ENCODE measurements at regions not wholly inside any gene's neighbourhood (a gene's known extent, or its start where the extent isn't known, plus 50 kb on each side); places are given as distances from the start of the nearest gene placed in this dataset.
"Not testable (repeated sequence)": the region's sequence is repeated elsewhere in the genome, so short reads cannot be mapped to it uniquely, and the experiment has no call there.

DNA sequence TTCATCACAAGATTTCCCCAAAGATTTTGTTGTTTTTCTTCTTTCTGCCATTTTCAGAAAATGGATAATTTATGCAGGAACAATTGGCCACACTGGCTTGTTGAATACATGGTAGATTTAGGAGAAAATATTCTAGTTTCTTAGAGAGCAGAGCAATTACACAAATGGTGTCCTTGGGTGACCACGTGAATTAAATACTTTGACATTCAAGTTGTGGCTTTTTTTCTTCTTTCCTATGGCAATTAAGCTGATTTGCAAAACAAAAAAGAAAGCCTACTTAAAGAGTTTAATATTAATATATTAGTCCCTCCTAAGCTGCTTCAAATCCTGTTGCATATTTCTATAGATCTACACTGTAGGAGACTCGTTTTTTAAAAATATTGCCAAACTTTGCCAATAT is 133.0 kb upstream of the HTR2C start:
- DNase-seq, result no peak

GRCh38 chrX:114451397-114451796 is 132.5 kb upstream of the HTR2C start:
- DNase-seq, result no peak

DNA sequence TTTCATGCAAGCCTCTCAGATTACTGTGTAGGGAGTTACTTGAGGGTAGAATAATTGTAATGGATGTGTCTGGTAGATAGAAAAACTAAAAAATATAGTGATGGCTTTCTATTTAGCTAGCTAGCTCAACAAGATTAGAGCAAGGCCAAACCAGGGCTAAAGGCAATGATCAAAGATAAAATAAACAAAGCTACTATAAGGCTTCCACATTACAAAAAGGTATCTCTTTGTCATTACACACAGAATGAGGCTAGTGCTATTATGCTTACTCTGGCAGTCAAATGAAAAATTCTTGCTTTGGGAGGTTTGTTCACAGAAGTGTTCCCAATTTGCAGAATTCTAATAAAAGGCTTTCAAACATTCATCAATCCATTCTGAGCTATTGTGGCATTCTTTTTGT is 121.6 kb upstream of the HTR2C start:
- no peak for DNase-seq

DNA sequence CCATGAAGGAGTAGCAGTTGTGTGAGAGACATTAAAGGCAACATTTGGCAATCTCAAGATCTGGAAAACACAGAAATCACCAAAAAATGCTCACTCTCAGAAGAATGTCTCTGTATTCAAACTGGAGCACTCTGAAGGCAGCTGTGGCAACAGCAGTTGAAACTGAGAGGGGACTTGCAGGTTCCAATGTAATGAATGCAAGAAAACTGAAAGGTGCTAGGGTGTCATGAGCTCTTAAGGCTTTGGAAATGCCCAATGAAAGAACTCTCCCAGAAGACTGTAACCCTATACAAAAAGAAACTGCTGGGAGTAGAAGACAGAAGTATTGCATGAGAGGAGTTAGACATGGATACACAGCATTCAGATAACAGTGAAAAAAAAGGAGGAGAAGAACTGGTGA is 118.2 kb upstream of the HTR2C start:
- DNase-seq, result no peak

DNA sequence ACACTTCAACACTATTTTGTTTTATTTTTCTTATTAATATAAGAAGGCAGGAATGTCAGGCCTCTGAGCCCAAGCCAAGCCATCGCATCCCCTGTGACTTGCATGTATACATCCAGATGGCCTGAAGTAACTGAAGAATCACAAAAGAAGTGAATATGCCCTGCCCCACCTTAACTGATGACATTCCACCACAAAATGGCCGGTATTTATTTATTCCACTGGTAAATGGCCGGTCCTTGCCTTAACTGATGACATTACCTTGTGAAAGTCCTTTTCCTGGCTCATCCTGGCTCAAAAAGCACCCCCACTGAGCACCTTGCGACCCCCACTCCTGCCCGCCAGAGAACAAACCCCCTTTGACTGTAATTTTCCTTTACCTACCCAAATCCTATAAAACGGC is 111.9 kb upstream of the HTR2C start:
- DNase-seq, result not testable (repeated sequence)

- no peak for DNase-seq
Measured at GRCh38 chrX:114472788-114473187, 111.1 kb upstream of the HTR2C start.

GRCh38 chrX:114500622-114501021 is 83.3 kb upstream of the HTR2C start:
- DNase-seq, result no peak

DNA sequence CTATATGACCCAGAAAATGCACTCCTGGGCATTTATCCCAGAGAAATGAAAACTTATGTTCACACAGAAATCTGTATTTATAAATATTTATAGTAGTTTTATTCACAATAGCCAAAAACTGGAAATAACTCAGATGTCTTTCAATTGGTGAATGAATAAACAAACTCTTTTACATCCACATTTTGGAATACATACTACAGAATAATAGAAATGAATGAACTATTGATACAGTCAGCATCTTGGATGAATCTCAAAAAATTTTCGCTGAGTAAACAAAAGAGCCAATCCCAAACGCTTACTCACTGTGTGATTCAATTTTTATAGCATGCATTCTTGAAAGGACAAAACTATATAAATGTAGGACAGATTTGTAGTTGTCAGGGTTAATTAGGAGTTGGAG is 75.1 kb upstream of the HTR2C start:
- no peak for DNase-seq

DNA sequence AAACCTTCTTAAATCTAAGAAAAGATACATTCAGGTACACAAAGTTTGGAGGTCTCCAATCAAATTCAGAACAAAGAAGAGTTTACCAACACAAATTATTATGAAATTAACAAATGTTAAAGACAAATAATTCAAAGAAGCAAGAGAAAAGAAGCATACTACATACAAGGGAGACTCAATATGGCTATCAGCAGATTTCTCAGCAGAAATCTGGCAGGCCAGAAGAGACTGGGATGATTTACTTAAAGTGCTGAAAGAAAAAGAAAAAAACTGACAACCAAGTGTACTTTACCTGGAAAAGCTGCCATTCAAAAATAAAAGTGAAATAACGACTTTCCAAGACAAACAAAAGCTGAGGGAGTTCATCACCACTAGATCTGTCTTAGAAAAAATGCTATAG is 64.4 kb upstream of the HTR2C start:
- DNase-seq, result no peak

DNA sequence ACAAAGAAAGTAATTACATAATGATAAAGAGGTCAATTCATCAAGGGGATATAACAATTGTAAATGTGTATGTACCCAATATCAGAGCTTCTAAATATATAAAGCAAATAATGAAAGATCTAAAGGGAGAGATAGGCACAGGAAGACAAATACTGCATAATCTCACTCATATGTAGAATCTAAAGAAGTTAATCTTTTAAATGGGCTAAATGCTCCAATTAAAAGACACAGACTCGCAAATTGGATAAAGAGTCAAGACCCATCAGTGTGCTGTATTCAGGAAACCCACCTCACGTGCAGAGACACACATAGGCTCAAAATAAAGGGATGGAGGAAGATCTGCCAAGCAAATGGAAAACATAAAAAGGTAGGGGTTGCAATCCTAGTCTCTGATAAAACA is 63.2 kb upstream of the HTR2C start:
- DNase-seq, result not testable (repeated sequence)

- peak in 1 of 3 donors; percentile 3 for DNase-seq
Measured at GRCh38 chrX:114532111-114532805, 51.6 kb upstream of the HTR2C start.
